ENCODE measurements at regions not wholly inside any gene's neighbourhood (a gene's known extent, or its start where the extent isn't known, plus 50 kb on each side); places are given as distances from the start of the nearest gene placed in this dataset.

GRCh38 chr2:204325468-204325867 is 219.8 kb upstream of the PARD3B start:
- Histone ChIP-seq H3K4me2 (ENCODE audit: control insufficient read depth, extremely low read depth, insufficient read depth, low read depth, low read length) (no peak overlapping the region), H3K36me3 (ENCODE audit: control insufficient read depth in 2 of 2, extremely low read depth in 1 of 2, insufficient read depth in 2 of 2, low read length in 2 of 2) (no peaks in the 10 kb centered on the region), H3K79me2 (ENCODE audit: control insufficient read depth, insufficient read depth, low read length) (no peaks in the 10 kb centered on the region), H2AFZ (ENCODE audit: control insufficient read depth, low read length) (no peak overlapping the region), H4K20me1 (ENCODE audit: control insufficient read depth, extremely low read depth, insufficient read depth, low read length) (no peaks in the 10 kb centered on the region), H3K9me1 (ENCODE audit: control insufficient read depth, extremely low read depth, insufficient read depth, low read length) (no peaks in the 10 kb centered on the region), H3K9me3 (ENCODE audit: control insufficient read depth, low read depth, low read length) (no peaks in the 10 kb centered on the region), H3K4me1 (ENCODE audit: control insufficient read depth, extremely low read depth, insufficient read depth, low read length) (peaks cover 7% of the 10 kb centered on the region), H3K4me3 (ENCODE audit: control insufficient read depth in 2 of 3, extremely low read depth in 1 of 3, insufficient read depth in 2 of 3, low read depth in 1 of 3, low read length in 3 of 3) (no peak overlapping the region), H3K9ac (ENCODE audit: control insufficient read depth, extremely low read depth, insufficient read depth, low read length) (no peak overlapping the region), H3K27me3 (ENCODE audit: control insufficient read depth, extremely low read depth, insufficient read depth, low read length) (no peaks in the 10 kb centered on the region), H3K27ac (ENCODE audit: control insufficient read depth, insufficient read depth, low read length) (no peak overlapping the region)
- TF ChIP-seq CTCF (optimal IDR thresholded peaks at IDR 0.05 in 1 of 3, IDR thresholded peaks at IDR 0.05 in 1 of 3, conservative IDR thresholded peaks at IDR 0.05 in 1 of 3; ENCODE audit: extremely low read depth in 1 of 3, insufficient read depth in 2 of 3, low read length in 3 of 3) = peak; percentile 71 to 80 (median 78)
- no peak for TF ChIP-seq EZH2 (IDR thresholded peaks at IDR 0.05; ENCODE audit: low read length)
- dilution Hi-C loops (cut with MboI; ENCODE audit: extremely low pct_ligation_motif_present, low sequenced_read_pairs) = no loop called here
- DNase-seq (ENCODE audit: low read depth, low spot score) = peak; percentile 62
- peak; percentile 86 for FAIRE-seq

GRCh38 chr2:204328373-204328772 is 216.9 kb upstream of the PARD3B start:
- no peak for FAIRE-seq
- H3K4me2 ChIP-seq (ENCODE audit: control insufficient read depth, extremely low read depth, insufficient read depth, low read depth, low read length) = no peak overlapping the region
- no peaks in the 10 kb centered on the region for H3K36me3 ChIP-seq (ENCODE audit: control insufficient read depth in 2 of 2, extremely low read depth in 1 of 2, insufficient read depth in 2 of 2, low read length in 2 of 2)
- dilution Hi-C loops (cut with MboI; ENCODE audit: extremely low pct_ligation_motif_present, low sequenced_read_pairs) = no loop called here
- no peak overlapping the region for H2AFZ ChIP-seq (ENCODE audit: control insufficient read depth, low read length)
- H4K20me1 ChIP-seq (ENCODE audit: control insufficient read depth, extremely low read depth, insufficient read depth, low read length) = no peaks in the 10 kb centered on the region
- no peaks in the 10 kb centered on the region for H3K27me3 ChIP-seq (ENCODE audit: control insufficient read depth, extremely low read depth, insufficient read depth, low read length)
- TF ChIP-seq EZH2 (IDR thresholded peaks at IDR 0.05; ENCODE audit: low read length) (no peak), CTCF (optimal IDR thresholded peaks at IDR 0.05 in 1 of 3, IDR thresholded peaks at IDR 0.05 in 1 of 3, conservative IDR thresholded peaks at IDR 0.05 in 1 of 3; ENCODE audit: extremely low read depth in 1 of 3, insufficient read depth in 2 of 3, low read length in 3 of 3) (no peak)
- H3K9ac ChIP-seq (ENCODE audit: control insufficient read depth, extremely low read depth, insufficient read depth, low read length) = no peak overlapping the region
- H3K4me1 ChIP-seq (ENCODE audit: control insufficient read depth, extremely low read depth, insufficient read depth, low read length) = no peaks in the 10 kb centered on the region
- no peak overlapping the region for H3K27ac ChIP-seq (ENCODE audit: control insufficient read depth, insufficient read depth, low read length)
- no peaks in the 10 kb centered on the region for H3K9me3 ChIP-seq (ENCODE audit: control insufficient read depth, low read depth, low read length)
- H3K4me3 ChIP-seq (ENCODE audit: control insufficient read depth in 2 of 3, extremely low read depth in 1 of 3, insufficient read depth in 2 of 3, low read depth in 1 of 3, low read length in 3 of 3) = no peak overlapping the region
- DNase-seq (ENCODE audit: low read depth, low spot score) = no peak
- H3K79me2 ChIP-seq (ENCODE audit: control insufficient read depth, insufficient read depth, low read length) = no peaks in the 10 kb centered on the region
- no peaks in the 10 kb centered on the region for H3K9me1 ChIP-seq (ENCODE audit: control insufficient read depth, extremely low read depth, insufficient read depth, low read length)

Measured in keratinocyte (primary cell).